AG09319 (cell line): ENCODE measurements at regions not wholly inside any gene's neighbourhood (a gene's known extent, or its start where the extent isn't known, plus 50 kb on each side); places are given as distances from the start of the nearest gene placed in this dataset.

Experiments used
- DNase-seq: peaks from one replicate; pipeline ENCODE4 v3.0.0-alpha.2; 2010; ENCODE audit warnings: low read depth; ENCODE audit errors: extremely low read depth
- CTCF ChIP-seq: IDR thresholded peaks from 2 replicates; pipeline ENCODE4 v1.5.1; 2011; ENCODE audit warnings: low read depth, mild to moderate bottlenecking, inconsistent platforms, low read length, moderate library complexity

GRCh38 chr7:101712652-101713051 is 83.6 kb upstream of the MYL10 start:
- no peak for DNase-seq
- TF ChIP-seq CTCF = no peak

- DNase-seq = no peak
- TF ChIP-seq CTCF = no peak
Measured at GRCh38 chr7:101714097-101714496, 85.0 kb upstream of the MYL10 start.

GRCh38 chr7:101717628-101718357 is 88.7 kb upstream of the MYL10 start:
- TF ChIP-seq CTCF = no peak
- DNase-seq = no peak

- DNase-seq = no peak
- no peak for TF ChIP-seq CTCF
Measured at GRCh38 chr7:101718363-101719122, 89.4 kb upstream of the MYL10 start.

- DNase-seq = no peak
Measured at GRCh38 chr7:101719123-101719470, 90.0 kb upstream of the MYL10 start.

GRCh38 chr7:101720324-101720723 is 91.2 kb upstream of the MYL10 start:
- DNase-seq = no peak
- TF ChIP-seq CTCF = no peak

More at GRCh38 chr7:101719123-101719470, 90.0 kb upstream of the MYL10 start:
- no peak for TF ChIP-seq CTCF

- DNase-seq = no peak
- TF ChIP-seq CTCF = no peak
Measured at GRCh38 chr7:101722247-101722646, 93.2 kb upstream of the MYL10 start.
